CD4-positive, alpha-beta T cell treated with Interleukin-12 subunit alpha and Interleukin-12 subunit beta, for 1 hour (primary cell): ENCODE measurements at regions not wholly inside any gene's neighbourhood (a gene's known extent, or its start where the extent isn't known, plus 50 kb on each side); places are given as distances from the start of the nearest gene placed in this dataset.

Experiments used
- DNase-seq: peaks from one replicate; pipeline ENCODE4 v3.0.0-alpha.2; 2020

DNA sequence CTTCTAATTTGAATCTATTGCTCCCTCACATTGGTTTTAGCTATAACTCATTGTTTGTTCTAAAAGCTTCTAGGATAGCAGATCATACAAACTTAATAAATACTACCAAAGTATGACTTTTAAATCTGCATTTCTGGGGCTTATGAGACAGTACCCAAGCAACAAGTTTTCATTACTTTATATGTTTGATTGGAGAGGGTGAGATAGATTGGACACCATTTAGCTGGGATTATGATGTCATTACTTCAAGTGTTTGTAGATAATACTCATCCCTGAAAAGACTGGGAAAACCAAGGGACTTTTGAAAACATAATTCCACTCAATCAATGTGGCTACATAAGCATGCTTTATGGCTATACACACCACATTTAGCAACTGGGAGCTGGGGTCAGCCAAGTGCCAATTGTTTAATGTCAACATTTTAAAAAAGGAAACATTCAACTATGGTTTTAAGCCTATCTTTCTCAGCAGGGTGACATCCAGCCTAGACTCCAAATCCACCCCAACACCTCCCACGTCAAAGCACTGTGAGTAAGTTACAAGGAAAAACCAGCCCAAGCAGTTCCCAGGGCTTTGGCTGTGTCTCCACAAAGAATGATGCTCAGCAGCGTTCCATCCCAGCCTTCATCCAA is 119.9 kb downstream of the ETAA1 start:
- no peak for DNase-seq

DNA sequence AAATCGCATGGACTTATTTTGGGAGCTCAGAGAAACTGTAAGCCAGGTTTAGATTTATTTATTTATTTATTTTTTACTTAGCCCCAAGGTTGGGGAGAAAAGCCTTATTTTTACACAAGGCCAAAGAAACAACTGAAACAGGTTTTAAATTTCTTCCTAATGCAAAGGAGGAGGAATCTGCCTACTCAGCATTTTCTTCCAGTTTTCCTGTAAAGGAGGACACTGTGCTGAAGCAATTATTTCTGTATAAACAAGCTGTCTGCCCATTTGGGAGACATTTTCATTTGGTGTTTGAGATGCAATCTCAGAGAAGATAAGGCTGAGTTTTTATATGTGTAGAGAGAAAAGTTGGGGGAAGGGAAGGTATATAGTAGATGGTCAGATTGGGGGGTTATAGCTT is 125.0 kb downstream of the ETAA1 start:
- no peak for DNase-seq

DNA sequence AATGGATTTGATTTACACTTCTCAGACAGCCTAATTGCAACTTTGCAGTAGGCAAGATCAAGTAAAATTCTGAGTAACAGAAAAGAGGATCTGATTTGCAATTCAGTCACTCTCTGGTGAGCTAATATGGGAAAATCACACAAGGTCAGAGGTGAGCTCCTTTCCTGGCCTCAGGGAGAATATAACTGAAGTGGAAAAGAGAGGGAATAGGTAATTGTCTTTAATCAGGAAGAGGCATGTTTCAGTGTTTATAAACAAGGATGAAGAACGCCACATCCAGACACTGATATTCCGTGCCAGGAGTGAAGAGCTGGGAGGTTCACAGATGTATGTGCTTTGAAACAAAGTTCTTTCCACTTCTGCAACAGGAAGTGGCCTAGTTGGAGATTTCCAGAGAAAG is 127.1 kb downstream of the ETAA1 start:
- no peak for DNase-seq

DNA sequence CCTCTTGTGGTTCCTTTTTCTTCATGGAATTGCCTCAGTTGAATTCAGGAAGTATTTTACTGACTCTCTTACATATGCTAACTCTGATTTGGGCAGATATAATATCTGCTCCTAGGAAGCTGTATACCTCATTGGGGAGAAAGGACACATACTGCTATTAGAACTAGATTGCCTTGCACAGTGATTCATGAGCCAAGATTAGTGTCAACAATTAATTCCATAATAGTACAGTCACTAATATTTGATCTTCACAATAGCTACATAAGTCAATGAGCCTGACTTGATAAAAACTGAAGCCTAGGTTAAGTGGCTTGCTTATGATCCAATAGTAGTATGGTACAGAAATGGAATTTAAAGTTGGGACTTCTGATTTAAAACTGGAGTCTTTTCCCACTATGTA is 127.6 kb downstream of the ETAA1 start:
- no peak for DNase-seq

DNA sequence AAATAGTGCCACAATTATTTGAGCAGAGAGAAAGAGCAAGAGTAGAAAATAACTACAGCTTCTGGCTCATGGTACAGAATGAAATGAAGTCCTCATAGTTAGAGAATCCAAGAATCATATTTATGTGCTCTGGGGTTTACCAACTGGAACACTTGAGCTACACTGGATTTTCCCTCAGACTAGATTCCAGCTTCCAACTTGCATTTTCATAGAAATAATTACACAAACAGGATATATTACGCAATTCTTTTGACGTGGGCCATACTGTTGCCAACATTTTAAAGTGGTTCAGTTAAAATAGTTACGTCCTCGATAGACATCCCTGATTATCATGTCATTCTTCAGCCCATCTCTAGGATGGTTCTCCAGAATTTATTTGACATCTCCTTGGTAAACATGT is 129.2 kb downstream of the ETAA1 start:
- no peak for DNase-seq

DNA sequence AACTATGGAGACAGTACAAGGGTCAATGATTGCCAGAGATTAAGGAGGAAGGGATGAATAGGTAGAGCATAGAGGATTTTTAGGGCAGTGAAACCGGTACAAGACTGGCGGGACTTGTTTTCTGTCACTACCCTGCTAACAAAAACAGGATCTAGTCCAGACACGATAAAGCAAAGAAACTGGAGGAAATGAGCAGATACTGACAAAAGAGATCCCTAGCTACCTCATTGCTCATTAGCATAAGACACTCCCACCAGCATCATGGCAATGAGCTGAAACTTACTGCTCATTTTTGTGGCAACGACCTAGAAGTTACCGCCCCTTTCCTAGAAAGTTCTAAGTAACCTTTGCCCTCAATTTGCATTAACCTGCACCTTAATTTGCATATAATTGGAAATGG is 131.2 kb downstream of the ETAA1 start:
- no peak for DNase-seq

DNA sequence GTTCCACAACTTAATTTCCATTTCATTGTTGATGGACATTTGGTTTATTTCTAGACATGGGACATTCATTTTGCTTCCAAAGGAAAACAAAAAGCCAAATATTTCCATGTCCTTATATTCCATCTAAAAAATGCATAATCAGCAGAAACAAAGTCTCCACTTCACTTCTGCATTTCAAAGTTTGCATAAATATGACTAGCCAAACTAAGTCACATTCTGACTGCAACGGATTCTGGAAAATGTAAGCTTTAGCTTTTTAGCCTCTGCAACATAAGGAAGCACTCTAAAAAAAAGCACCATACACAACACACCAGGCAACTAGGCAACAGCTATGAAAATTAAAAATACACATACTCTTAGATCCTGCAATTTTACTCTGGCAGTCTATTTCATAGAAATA is 135.3 kb downstream of the ETAA1 start:
- no peak for DNase-seq

DNA sequence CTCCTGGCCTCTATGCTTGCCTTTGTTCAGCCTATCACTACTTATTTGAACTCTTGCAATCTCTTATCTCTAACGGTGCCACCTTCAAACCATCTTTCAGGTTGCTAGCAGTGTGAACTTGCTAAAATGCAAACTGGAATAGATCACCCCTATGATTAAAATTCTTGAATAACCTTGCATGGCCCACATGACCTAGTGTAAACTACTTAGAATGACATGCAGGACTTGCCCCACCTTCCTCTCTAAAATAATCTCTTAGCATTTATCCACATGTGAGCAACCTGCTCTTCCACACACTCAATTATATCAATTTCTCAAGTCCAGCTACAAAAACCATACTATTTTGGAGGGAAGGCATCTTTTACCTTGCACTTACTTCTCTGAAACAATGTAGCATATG is 137.6 kb downstream of the ETAA1 start:
- no peak for DNase-seq

DNA sequence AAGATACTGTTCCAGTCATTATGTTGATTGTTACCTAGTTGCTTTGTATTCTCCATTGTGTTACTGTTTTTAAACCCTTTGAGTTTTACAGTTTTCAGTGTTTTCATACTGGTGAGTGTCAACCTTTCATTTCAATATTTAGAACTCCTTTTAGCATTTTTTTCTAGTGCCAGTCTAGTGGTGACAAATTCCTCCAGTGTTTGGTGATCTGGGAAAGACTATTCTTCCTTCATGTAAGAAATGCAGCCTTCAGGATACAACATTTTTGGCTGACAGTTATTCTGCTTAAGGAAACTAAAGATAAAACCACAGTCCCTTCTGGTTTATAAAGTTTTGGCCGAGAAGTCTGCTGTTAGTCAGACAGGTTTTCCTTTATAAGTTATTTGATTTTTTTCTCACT is 143.8 kb downstream of the ETAA1 start:
- no peak for DNase-seq

DNA sequence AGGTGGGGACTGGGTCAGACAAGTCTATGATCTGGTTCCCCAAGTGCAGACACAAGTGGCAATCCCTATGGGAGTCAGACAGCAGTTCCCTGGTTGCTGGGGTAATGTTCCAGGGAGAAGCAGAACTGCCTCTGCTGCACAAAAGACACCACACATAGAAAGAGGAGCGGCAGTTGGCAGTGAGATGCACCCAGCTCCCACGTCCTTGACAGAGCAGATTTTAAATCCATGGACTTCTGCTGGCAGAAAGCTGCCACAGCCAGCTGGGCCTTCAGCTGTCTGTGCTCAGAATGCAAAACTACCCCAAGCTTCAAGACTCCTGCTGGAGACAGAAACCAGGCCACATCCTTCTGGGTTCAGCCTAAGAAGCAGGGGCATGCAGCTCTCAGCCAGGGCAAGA is 147.2 kb downstream of the ETAA1 start:
- no peak for DNase-seq

DNA sequence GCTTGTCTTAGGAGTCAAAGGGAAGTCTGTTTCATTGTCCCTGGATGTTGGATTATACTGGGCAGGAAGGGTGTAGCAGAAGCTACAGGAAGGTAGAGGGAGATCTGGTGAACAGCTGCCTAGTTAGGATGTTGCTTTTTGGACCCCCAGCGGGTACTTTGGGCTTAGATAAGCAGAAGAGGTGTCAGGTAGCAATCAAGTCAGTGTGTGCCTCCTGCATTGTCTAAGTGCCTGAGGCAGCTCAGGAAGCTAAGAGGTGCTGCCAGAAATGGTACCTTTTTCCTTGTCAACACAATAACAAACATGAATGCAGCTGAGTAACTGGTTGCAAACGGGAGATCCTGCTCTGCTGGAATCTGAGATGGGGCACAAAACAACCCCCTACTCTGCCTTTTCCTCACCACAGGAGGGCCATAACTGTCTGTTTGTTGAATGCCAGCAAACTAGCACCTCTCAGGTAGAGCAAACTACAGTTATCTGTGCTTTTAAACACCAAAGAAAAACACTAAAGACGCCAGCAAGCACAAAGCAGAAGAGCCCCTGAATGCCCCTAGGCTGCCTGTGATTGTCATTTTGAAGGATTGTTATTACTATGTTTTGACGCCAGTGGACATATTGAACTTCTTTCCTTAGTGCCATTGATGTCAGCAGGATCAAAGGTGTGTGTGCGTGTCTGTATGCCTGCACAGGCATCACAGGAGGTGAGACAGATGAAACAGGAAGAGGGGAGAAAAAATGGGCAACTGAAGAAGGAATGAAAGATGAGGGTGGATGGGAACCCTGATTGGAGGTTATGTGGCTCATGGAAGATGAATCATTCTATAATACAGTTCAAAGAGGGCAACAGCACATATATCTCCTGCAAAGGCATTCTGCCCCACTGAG is 151.4 kb downstream of the ETAA1 start:
- DNase-seq, result no peak

DNA sequence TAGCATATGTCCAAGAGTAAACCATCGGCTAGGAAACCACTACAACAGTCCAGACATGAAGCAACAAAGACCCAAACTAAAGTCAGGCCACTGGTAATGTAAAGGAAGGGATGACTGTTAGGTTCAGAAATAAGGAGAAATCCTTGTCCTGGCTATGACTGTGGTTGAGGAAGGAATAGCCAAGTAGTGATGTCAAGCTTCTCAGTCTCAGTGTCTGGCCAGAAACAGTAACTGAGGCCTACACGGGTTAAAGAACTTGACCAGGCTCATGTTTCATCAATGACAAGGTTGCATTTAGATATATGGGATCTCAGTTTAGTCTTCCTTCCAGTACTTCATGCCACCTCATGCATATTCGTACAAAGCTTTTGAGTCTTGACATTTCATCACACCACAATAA is 162.0 kb downstream of the ETAA1 start:
- DNase-seq, result no peak

DNA sequence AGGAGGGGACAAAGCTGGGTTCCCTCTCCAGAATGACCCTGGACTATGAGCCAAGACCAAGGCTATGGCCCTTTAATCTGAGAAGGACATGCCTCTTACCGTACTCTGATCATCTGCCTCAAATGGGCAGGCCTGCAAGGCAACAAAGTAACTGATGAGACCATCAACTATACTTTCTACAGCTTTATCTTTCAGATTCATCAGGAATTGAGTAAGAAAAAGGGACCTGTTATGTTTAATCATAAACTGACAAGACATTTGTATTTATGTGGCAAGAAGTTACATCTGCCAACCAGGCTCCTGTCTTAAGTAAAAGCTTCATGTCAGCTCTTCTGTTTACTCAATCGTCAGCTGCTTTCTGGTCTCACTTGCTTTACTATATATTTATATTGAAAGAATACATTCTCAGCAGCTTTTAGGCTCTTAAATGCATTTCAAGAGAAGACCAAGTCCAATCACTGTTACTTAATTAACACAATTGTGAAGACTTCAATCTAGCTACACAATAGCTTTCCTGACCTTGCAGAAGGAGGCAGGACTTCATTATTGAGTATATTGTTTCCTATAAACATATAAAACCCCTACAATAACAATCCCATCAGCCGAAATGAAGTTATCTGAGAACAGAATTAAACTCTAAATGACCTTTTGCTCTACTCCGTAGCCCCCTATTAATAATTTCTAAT is 163.8 kb downstream of the ETAA1 start:
- DNase-seq, result no peak

DNA sequence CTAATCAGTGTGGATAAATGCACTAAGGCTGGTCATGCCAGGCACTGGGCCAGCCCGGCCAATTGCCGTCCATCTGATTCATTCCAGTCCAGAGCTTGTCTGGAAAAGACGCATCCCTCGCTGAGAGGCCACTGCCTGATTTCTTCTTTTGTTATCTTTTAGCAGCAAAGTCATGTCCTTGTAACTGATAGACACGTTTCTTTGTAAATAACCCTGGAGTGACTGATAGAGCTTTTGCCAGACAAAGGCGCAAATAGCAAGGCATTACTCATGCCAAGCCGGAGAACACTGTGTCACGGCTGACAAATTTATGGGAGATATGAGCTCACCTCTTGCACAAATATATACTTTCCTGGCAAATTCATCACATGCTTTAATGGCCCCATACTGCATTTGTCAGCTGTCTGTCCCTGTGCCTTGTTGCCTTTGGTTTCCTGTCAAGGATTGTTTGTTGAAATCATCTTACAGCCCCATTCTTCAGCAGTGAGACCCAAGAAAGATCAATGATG is 164.4 kb downstream of the ETAA1 start:
- no peak for DNase-seq

DNA sequence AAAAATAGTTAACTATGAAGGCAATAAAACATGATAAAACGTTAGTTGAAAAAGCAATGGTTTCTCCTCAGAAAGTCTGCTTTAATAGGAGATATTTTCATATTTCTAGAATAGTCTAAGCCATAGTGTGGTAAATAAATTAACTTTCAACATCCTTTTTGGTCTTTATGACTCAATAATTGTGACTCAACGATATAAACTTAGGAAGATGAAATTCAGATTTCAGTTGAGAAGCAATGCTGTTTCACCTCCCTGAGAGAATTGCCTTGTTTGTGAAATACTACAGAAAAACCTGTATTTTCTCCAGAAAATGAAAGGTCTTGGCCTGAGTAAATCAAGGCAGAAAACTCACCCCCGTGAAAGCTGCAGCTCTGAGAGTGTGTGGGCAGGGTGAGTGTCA is 166.9 kb downstream of the ETAA1 start:
- DNase-seq, result no peak

DNA sequence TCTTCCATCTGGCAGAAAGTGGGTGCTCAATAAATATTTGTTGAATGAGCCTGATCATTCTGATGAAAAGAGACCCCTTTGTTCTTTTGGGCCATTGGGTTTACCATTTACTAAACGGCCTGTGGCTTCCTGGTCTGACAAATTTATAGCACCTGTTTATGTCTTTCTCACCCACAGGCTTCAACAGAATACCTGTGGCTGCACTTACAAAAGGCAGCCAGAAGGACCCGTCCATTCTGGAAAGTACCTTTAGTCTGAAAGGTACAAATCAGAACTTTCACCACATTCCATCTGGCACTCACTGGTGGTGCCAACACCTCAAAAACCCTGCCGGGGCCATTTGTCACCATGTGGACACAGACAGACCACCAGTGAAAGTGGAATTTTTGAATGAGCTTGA is 167.5 kb downstream of the ETAA1 start:
- no peak for DNase-seq

DNA sequence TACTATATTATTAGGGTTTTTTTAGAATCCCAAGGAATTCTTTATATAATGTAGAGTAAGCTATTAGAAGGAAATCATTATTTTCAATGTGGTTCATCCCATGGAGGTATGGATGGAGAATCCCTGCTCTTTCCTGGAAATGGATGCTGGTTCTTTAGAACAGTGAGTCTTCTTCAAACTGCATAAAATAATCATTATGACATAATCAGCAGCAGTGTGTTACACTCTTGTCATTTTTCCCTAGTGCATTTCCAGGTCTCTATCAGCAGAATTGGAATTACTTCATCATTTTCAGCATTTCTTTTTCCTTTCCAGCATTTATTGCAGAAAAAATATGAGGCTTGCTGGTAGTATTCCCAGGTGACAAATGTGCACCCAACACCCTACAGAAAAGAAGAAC is 168.1 kb downstream of the ETAA1 start:
- DNase-seq, result no peak

DNA sequence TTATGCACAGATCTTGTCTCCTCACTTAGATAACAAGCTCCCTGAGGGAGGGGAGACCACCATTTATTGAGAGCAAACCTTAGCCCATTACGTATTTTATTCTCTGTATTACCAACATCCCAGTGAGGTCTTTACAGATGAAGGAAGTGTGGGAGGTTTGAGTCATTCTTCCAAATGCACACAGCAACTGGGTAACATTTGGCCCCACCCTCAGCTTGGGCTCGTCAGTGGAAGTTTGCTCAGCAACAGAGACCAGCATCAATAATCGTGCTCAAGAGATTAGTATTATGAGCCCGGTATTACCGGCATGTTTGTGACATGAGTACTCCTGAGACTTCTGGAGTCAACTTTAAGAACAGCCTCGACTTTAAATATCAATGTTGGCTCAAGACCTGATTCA is 168.6 kb downstream of the ETAA1 start:
- DNase-seq, result no peak

DNA sequence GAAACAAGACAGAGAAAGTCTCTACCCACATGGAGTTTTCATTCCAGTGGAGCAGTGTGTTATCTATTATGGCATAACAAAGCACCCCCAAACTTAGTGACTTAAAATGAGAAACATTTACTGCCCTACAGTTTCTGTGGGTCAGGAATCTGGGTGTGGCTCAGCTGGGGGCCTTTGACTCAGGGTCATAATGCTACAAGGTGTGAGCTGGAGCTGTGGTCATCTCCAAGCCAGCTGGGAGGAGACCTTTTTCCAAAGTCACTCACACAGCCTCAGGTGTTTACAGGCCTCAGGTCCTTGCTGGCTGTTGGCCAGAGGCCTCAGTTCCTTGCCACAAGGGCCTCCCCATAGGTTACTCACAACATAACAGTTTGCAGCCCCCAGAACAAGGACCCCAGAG is 169.2 kb downstream of the ETAA1 start:
- no peak for DNase-seq

DNA sequence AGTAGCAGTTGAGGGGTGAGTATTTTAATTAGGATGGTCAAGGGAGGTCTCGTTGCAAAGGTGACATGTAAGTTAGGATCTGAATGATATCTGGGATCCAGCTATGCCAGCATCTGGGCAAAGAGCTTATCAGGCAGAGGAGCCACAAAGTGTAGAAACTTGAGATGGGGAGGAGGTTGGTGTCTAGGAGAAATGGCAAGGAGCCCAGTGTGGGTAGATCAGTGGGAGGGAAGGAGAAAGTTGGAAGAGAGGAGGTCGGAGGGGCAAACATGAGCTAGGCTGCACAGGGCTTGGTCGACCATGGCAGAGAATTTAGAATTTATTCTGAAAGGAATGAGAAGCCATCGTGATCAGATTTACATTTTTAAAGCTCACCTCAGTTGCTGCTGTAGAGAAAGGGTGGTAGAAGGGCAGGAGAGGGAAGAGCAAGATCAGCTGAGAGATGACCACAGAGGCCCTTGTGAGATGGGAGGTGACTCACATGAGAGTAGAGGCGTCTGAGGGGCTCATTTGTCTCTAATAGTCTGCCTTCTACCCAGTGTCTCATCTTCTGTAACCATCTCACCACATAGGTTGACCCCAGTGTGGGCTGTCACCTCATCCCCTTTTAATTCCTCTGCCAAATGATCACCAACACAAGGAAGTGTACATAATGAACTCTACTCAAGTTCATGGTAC is 170.0 kb downstream of the ETAA1 start:
- no peak for DNase-seq

DNA sequence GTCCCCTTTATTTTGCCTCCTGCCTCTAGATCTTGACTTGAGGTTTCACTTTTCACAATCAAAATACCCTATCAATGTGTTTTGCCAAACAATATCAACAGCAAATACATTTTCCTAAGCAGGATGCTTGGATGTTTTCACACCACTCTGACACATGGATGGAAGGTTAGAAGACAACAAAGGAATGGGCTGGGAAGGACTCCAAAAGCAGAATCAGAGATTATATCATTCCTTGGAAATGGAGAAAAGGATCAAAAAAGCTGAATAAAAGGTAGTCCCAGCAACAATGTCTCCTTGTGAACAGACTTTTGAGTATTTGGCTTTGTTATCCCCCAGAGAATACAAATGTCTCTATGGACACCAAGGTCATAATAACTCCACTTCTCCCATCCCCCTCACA is 170.8 kb downstream of the ETAA1 start:
- no peak for DNase-seq

DNA sequence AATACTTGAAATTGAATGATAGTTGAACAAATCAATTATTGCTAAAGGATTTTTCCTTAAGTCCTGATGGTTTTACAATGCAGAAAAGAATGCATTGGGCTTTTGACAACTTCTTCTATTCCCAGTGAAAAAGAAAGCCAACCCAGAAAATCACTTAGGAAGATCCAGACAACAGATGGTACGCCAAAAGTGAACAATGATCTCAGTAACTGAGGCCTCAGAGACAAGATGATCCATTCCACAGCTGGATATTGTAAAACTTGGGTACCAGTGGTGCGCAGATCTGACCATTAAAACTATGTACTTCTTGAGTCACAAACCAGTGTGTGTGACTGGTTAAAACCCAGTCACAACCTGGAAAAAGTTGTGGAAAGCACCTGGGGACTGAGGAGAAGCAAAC is 173.5 kb downstream of the ETAA1 start:
- no peak for DNase-seq
